Ishikawa (cell line): ENCODE measurements at regions not wholly inside any gene's neighbourhood (a gene's known extent, or its start where the extent isn't known, plus 50 kb on each side); places are given as distances from the start of the nearest gene placed in this dataset.

Experiments used
- CEBPB ChIP-seq: IDR thresholded peaks from 2 replicates; pipeline ENCODE4 v1.6.1; 2012
- CREB1 ChIP-seq: IDR thresholded peaks from 2 replicates; pipeline ENCODE4 v1.6.1; 2012; ENCODE audit warnings: low read depth
- EGR1 ChIP-seq: IDR thresholded peaks from 2 replicates; pipeline ENCODE4 v1.6.1; 2012
- EP300 ChIP-seq: IDR thresholded peaks from 2 replicates; pipeline ENCODE4 v1.6.1; 2012; ENCODE audit warnings: borderline replicate concordance
- FOXM1 ChIP-seq: IDR thresholded peaks from 2 replicates; pipeline ENCODE4 v1.6.1; 2012; ENCODE audit warnings: low read depth, borderline replicate concordance
- MAX ChIP-seq: IDR thresholded peaks from 2 replicates; pipeline ENCODE4 v1.6.1; 2012
- RAD21 ChIP-seq: IDR thresholded peaks from 2 replicates; pipeline ENCODE4 v1.6.1; 2012; ENCODE audit warnings: low read depth
- REST ChIP-seq: IDR thresholded peaks from 2 replicates; pipeline ENCODE4 v1.6.1; 2012; ENCODE audit warnings: low read depth, mild to moderate bottlenecking
- TAF1 ChIP-seq: IDR thresholded peaks from 2 replicates; pipeline ENCODE4 v1.6.1; 2012; ENCODE audit warnings: low read depth, mild to moderate bottlenecking
- TCF12 ChIP-seq: IDR thresholded peaks from 2 replicates; pipeline ENCODE4 v1.6.1; 2012; ENCODE audit warnings: low read depth
- TEAD4 ChIP-seq: IDR thresholded peaks from 2 replicates; pipeline ENCODE4 v1.6.1; 2012
- USF1 ChIP-seq: IDR thresholded peaks from 2 replicates; pipeline ENCODE4 v1.6.1; 2012
- YY1 ChIP-seq: IDR thresholded peaks from 2 replicates; pipeline ENCODE4 v1.6.1; 2012; ENCODE audit warnings: low read depth

DNA sequence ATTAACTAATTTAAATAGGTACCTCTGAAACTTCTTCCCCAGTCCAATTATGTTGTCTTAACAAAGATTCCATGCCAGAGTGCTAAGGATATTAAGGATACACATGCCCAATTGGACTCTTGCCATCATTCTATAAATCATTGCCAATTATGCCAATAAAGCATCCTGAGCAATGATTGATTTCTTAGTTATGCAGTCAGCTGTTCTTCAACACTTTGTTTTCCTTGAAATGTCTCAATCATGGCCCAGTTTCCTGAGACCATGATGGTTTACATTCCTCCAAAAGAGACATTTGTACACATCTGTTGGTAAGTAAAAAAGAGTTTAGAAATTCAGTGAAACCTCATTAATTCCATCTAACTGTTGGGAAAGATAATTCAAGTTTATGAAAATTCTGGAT is 180.4 kb upstream of the PKN2 start:
- TF ChIP-seq MAX = no peak
- no peak for TF ChIP-seq RAD21
- no peak for TF ChIP-seq EP300
- TF ChIP-seq YY1 = no peak
- no peak for TF ChIP-seq REST
- TF ChIP-seq CEBPB = no peak
- no peak for TF ChIP-seq TAF1
- TF ChIP-seq EGR1 = no peak
- no peak for TF ChIP-seq TEAD4
- TF ChIP-seq CREB1 = no peak
- TF ChIP-seq TCF12 = no peak
- TF ChIP-seq USF1 = no peak
- no peak for TF ChIP-seq FOXM1
